Femur (tissue), 1 donor: ENCODE measurements at regions not wholly inside any gene's neighbourhood (a gene's known extent, or its start where the extent isn't known, plus 50 kb on each side); places are given as distances from the start of the nearest gene placed in this dataset.
"Not testable (repeated sequence)": the region's sequence is repeated elsewhere in the genome, so short reads cannot be mapped to it uniquely, and the experiment has no call there.

Experiments used
- DNase-seq: peaks from one replicate; pipeline ENCODE4 v3.0.0-alpha.2; 2017

- DNase-seq: no peak
Measured at GRCh38 chr16:52308051-52308450, 238.9 kb downstream of the TOX3 start.

- no peak for DNase-seq
Measured at GRCh38 chr16:52301026-52301425, 245.9 kb downstream of the TOX3 start.

GRCh38 chr16:52298769-52299168 is 248.2 kb downstream of the TOX3 start:
- no peak for DNase-seq

GRCh38 chr16:52296706-52297315 is 250.1 kb downstream of the TOX3 start:
- not testable (repeated sequence) for DNase-seq

GRCh38 chr16:52296076-52296475 is 250.9 kb downstream of the TOX3 start:
- DNase-seq: no peak

GRCh38 chr16:52294660-52295059 is 252.3 kb downstream of the TOX3 start:
- no peak for DNase-seq

- no peak for DNase-seq
Measured at GRCh38 chr16:52293204-52293603, 253.7 kb downstream of the TOX3 start.

GRCh38 chr16:52283584-52284375 is 263.2 kb downstream of the TOX3 start:
- DNase-seq: no peak

GRCh38 chr16:52283018-52283417 is 263.9 kb downstream of the TOX3 start:
- no peak for DNase-seq

- DNase-seq: no peak
Measured at GRCh38 chr16:52280086-52280485, 266.9 kb downstream of the TOX3 start.

GRCh38 chr16:52271088-52271750 is 275.7 kb downstream of the TOX3 start:
- no peak for DNase-seq

- no peak for DNase-seq
Measured at GRCh38 chr16:52265446-52265861, 281.5 kb downstream of the TOX3 start.

GRCh38 chr16:52257534-52257933 is 289.4 kb downstream of the TOX3 start:
- no peak for DNase-seq

GRCh38 chr16:52256310-52257078 is 290.4 kb downstream of the TOX3 start:
- no peak for DNase-seq

- DNase-seq: no peak
Measured at GRCh38 chr16:52254746-52255145, 292.2 kb downstream of the TOX3 start.

GRCh38 chr16:52252680-52253079 is 294.3 kb downstream of the TOX3 start:
- no peak for DNase-seq

- no peak for DNase-seq
Measured at GRCh38 chr16:52251495-52251894, 295.4 kb downstream of the TOX3 start.

- no peak for DNase-seq
Measured at GRCh38 chr16:52247737-52248136, 299.2 kb downstream of the TOX3 start.

GRCh38 chr16:52238710-52239109 is 308.2 kb downstream of the TOX3 start:
- no peak for DNase-seq

- no peak for DNase-seq
Measured at GRCh38 chr16:52237823-52238222, 309.1 kb downstream of the TOX3 start.

- DNase-seq: no peak
Measured at GRCh38 chr16:52235186-52235585, 311.8 kb downstream of the TOX3 start.

GRCh38 chr16:52234626-52235025 is 312.3 kb downstream of the TOX3 start:
- no peak for DNase-seq

- no peak for DNase-seq
Measured at GRCh38 chr16:52229471-52229870, 317.5 kb downstream of the TOX3 start.
